Keratinocyte (primary cell): ENCODE measurements at regions not wholly inside any gene's neighbourhood (a gene's known extent, or its start where the extent isn't known, plus 50 kb on each side); places are given as distances from the start of the nearest gene placed in this dataset.

Experiments
- DNase-seq: peaks from one replicate; pipeline ENCODE4 v3.0.0-alpha.2; 2011; ENCODE audit warnings: low read depth, missing footprints, low spot score
- FAIRE-seq: peaks from 2 replicates; lab custom pipeline; 2011; peaks lifted over from hg19 to GRCh38; lab: Jason Lieb, UNC
- H2AFZ ChIP-seq: 2 replicates; pipeline ENCODE4 v1.6.0; 2012; ENCODE audit warnings: low read length, control low read depth, inconsistent platforms; ENCODE audit not compliant: control insufficient read depth
- H3K27ac ChIP-seq: 2 replicates; pipeline ENCODE4 v1.5.1; 2011; ENCODE audit warnings: low read length; ENCODE audit not compliant: control insufficient read depth, insufficient read depth
- H3K27me3 ChIP-seq: 3 replicates; pipeline ENCODE4 v1.6.0; 2011; ENCODE audit warnings: low read length; ENCODE audit not compliant: control insufficient read depth, insufficient read depth; ENCODE audit errors: extremely low read depth
- H3K36me3 ChIP-seq, 2 experiments: 2 replicates in 1 of 2; 3 replicates in 1 of 2; pipeline ENCODE4 v1.5.1; 2011; ENCODE audit warnings: low read length in 2 of 2, mild to moderate bottlenecking in 1 of 2; ENCODE audit not compliant: control insufficient read depth in 2 of 2, insufficient read depth in 2 of 2; ENCODE audit errors: extremely low read depth in 1 of 2
- H3K4me1 ChIP-seq: 3 replicates; pipeline ENCODE4 v1.5.1; 2011; ENCODE audit warnings: low read length; ENCODE audit not compliant: control insufficient read depth, insufficient read depth; ENCODE audit errors: extremely low read depth
- H3K4me2 ChIP-seq: 3 replicates; pipeline ENCODE4 v1.6.0; 2011; ENCODE audit warnings: low read depth, low read length; ENCODE audit not compliant: control insufficient read depth, insufficient read depth; ENCODE audit errors: extremely low read depth
- H3K4me3 ChIP-seq, 3 experiments: fragments of 200-600 bp in 1 of 3; sonication (generic) in 1 of 3; 2 replicates in 2 of 3; 3 replicates in 1 of 3; pipeline ENCODE4 v1.5.1; 2011 to 2016; ENCODE audit warnings: low read length in 3 of 3, mild to moderate bottlenecking in 3 of 3, control low read depth in 2 of 3, inconsistent platforms in 1 of 3, low read depth in 1 of 3, mixed read lengths in 1 of 3, mixed run types in 1 of 3, moderate library complexity in 1 of 3; ENCODE audit not compliant: control insufficient read depth in 2 of 3, insufficient read depth in 2 of 3; ENCODE audit errors: extremely low read depth in 1 of 3
- H3K79me2 ChIP-seq: 2 replicates; pipeline ENCODE4 v1.6.0; 2012; ENCODE audit warnings: low read length; ENCODE audit not compliant: control insufficient read depth, insufficient read depth
- H3K9ac ChIP-seq: 3 replicates; pipeline ENCODE4 v1.6.0; 2011; ENCODE audit warnings: low read length; ENCODE audit not compliant: control insufficient read depth, insufficient read depth; ENCODE audit errors: extremely low read depth
- H3K9me1 ChIP-seq: 3 replicates; pipeline ENCODE4 v1.6.0; 2011; ENCODE audit warnings: low read length; ENCODE audit not compliant: control insufficient read depth, insufficient read depth; ENCODE audit errors: extremely low read depth
- H3K9me3 ChIP-seq: 2 replicates; pipeline ENCODE4 v1.5.1; 2012; ENCODE audit warnings: low read depth, low read length; ENCODE audit not compliant: control insufficient read depth
- H4K20me1 ChIP-seq: 3 replicates; pipeline ENCODE4 v1.6.0; 2011; ENCODE audit warnings: low read length; ENCODE audit not compliant: control insufficient read depth, insufficient read depth; ENCODE audit errors: extremely low read depth
- CTCF ChIP-seq, 3 experiments: IDR thresholded peaks in 1 of 3; conservative IDR thresholded peaks in 1 of 3; optimal IDR thresholded peaks in 1 of 3; 2 replicates in 2 of 3; 3 replicates in 1 of 3; pipeline versions ENCODE3 to v1.5.1; 2011; ENCODE audit warnings: low read length in 3 of 3, mild to moderate bottlenecking in 3 of 3, moderate library complexity in 2 of 3, control low read depth in 1 of 3, inconsistent platforms in 1 of 3; ENCODE audit not compliant: insufficient read depth in 2 of 3; ENCODE audit errors: extremely low read depth in 1 of 3
- EZH2 ChIP-seq: IDR thresholded peaks from one replicate; pipeline ENCODE4 v1.6.1; 2012; ENCODE audit warnings: inconsistent platforms, mild to moderate bottlenecking, low read length, moderate library complexity
- dilution Hi-C: fragments of 300-500 bp; cut with MboI; formaldehyde crosslinking; loops from one replicate; pipeline ENCODE4 v1.7.0; 2020; ENCODE audit warnings: low sequenced_read_pairs; ENCODE audit not compliant: extremely low pct_ligation_motif_present

DNA sequence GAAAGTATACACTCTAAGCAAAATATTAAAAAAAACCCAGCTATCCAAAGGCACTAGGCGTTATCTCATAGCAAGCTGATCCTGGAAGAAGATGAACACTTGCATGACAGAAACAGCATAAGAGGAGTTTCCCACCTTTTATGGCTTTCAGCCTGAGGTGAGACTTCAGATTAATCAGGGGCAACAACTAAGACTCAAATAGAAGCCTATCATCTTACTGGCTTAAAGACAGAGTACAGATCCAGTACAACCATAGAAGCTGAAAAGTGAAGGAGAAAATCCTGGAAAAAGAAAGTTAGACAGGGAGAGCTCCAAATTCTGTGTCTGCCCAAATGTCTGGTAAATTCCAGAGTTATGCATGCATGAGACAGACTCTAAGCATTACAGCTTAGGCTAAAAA lies 360.8 kb upstream of the KCNN2 start:
- Histone ChIP-seq H2AFZ (no peak overlapping the region), H3K4me3 (no peak overlapping the region), H3K9me1 (no peaks in the 10 kb centered on the region), H3K27ac (no peak overlapping the region), H3K4me1 (no peaks in the 10 kb centered on the region), H3K9me3 (no peaks in the 10 kb centered on the region), H3K36me3 (no peaks in the 10 kb centered on the region), H3K79me2 (no peaks in the 10 kb centered on the region), H3K9ac (no peak overlapping the region), H4K20me1 (no peaks in the 10 kb centered on the region), H3K4me2 (no peak overlapping the region), H3K27me3 (no peaks in the 10 kb centered on the region)
- FAIRE-seq (no peak), DNase-seq (no peak)
- dilution Hi-C loops: no loop called here
- TF ChIP-seq CTCF (optimal IDR thresholded peaks at IDR 0.05 in 1 of 3, IDR thresholded peaks at IDR 0.05 in 1 of 3, conservative IDR thresholded peaks at IDR 0.05 in 1 of 3; ENCODE audit: extremely low read depth in 1 of 3, insufficient read depth in 2 of 3, low read length in 3 of 3) (no peak), EZH2 (no peak)

DNA sequence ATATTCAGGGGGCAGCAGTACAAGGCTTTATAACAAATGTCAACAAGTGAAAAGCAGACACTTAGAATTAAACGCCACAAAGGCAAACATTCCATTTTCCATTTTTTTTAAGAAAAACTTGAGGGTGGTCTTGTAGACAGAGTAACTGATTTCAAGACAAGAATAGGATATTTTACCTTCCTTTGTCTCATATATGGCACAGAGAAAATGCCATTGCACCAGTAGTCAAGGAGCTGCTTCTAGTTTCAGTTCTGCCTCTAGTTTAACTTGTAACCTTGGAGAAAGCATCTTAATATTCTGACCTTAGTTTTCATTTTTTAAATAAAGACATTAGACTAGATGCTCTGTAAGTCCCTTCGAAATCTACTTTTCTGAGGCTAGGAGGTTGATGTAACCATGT lies 355.3 kb upstream of the KCNN2 start:
- Histone ChIP-seq H3K27ac (no peak overlapping the region), H3K27me3 (no peaks in the 10 kb centered on the region), H3K9me3 (no peaks in the 10 kb centered on the region), H3K4me3 (no peak overlapping the region), H3K4me1 (no peaks in the 10 kb centered on the region), H3K9ac (no peak overlapping the region), H2AFZ (no peak overlapping the region), H4K20me1 (no peaks in the 10 kb centered on the region), H3K79me2 (no peaks in the 10 kb centered on the region), H3K36me3 (no peaks in the 10 kb centered on the region), H3K4me2 (no peak overlapping the region), H3K9me1 (no peaks in the 10 kb centered on the region)
- dilution Hi-C loops: no loop called here
- no peak for DNase-seq
- no peak for FAIRE-seq
- TF ChIP-seq EZH2: no peak

- dilution Hi-C loops: no loop called here
- Histone ChIP-seq H2AFZ (no peak overlapping the region), H3K36me3 (no peaks in the 10 kb centered on the region), H3K4me1 (no peaks in the 10 kb centered on the region), H3K27me3 (no peaks in the 10 kb centered on the region), H4K20me1 (no peaks in the 10 kb centered on the region), H3K9me1 (no peaks in the 10 kb centered on the region), H3K4me3 (no peak overlapping the region), H3K27ac (no peak overlapping the region), H3K79me2 (no peaks in the 10 kb centered on the region), H3K9me3 (no peaks in the 10 kb centered on the region), H3K9ac (no peak overlapping the region), H3K4me2 (no peak overlapping the region)
- DNase-seq (no peak), FAIRE-seq (no peak)
- TF ChIP-seq EZH2: no peak
- TF ChIP-seq CTCF (optimal IDR thresholded peaks at IDR 0.05 in 1 of 3, IDR thresholded peaks at IDR 0.05 in 1 of 3, conservative IDR thresholded peaks at IDR 0.05 in 1 of 3; ENCODE audit: extremely low read depth in 1 of 3, insufficient read depth in 2 of 3, low read length in 3 of 3): no peak
These were observed 354.2 kb upstream of the KCNN2 start for GRCh38 chr5:114007678-114008077.
